IMR-90 (cell line): ENCODE measurements at regions not wholly inside any gene's neighbourhood (a gene's known extent, or its start where the extent isn't known, plus 50 kb on each side); places are given as distances from the start of the nearest gene placed in this dataset.

Experiments used
- BHLHE40 ChIP-seq: fragments of 150-350 bp; IDR thresholded peaks from 2 replicates; pipeline ENCODE4 v1.6.1; 2016; ENCODE audit warnings: mild to moderate bottlenecking, low read depth, low read length
- CEBPB ChIP-seq: IDR thresholded peaks from 2 replicates; pipeline ENCODE4 v1.6.1; 2012; ENCODE audit warnings: low read depth, low read length, improper control_type of control experiment
- CHD1 ChIP-seq: IDR thresholded peaks from 2 replicates; pipeline ENCODE4 v1.6.1; 2012; ENCODE audit warnings: low read depth, low read length, improper control_type of control experiment
- CTCF ChIP-seq: conservative IDR thresholded peaks from 2 replicates; pipeline ENCODE4 v1.5.1; 2012; ENCODE audit warnings: mild to moderate bottlenecking, low read depth, low read length, improper control_type of control experiment
- FOS ChIP-seq: fragments of 150-350 bp; IDR thresholded peaks from 2 replicates; pipeline ENCODE4 v1.6.1; 2016; ENCODE audit warnings: low read depth, low read length
- MAFK ChIP-seq: IDR thresholded peaks from 2 replicates; pipeline ENCODE4 v1.6.1; 2012; ENCODE audit warnings: low read depth, low read length, improper control_type of control experiment
- MAZ ChIP-seq: IDR thresholded peaks from 2 replicates; pipeline ENCODE4 v1.6.1; 2012; ENCODE audit warnings: low read depth, mild to moderate bottlenecking, low read length, improper control_type of control experiment, moderate library complexity, borderline replicate concordance
- MXI1 ChIP-seq: IDR thresholded peaks from 2 replicates; pipeline ENCODE4 v1.6.1; 2012; ENCODE audit warnings: low read depth, mild to moderate bottlenecking, low read length, moderate library complexity, borderline replicate concordance
- NFE2L2 ChIP-seq: fragments of 150-350 bp; IDR thresholded peaks from 2 replicates; pipeline ENCODE4 v1.6.1; 2016; ENCODE audit warnings: low read depth, mild to moderate bottlenecking, low read length
- POLR2A ChIP-seq: IDR thresholded peaks from 2 replicates; pipeline ENCODE4 v1.6.1; 2012; ENCODE audit warnings: mild to moderate bottlenecking, low read depth, low read length
- RAD21 ChIP-seq: IDR thresholded peaks from 2 replicates; pipeline ENCODE4 v1.6.1; 2012; ENCODE audit warnings: low read length, improper control_type of control experiment
- RFX5 ChIP-seq: IDR thresholded peaks from 2 replicates; pipeline ENCODE4 v1.8.0; 2012; ENCODE audit warnings: low read depth, mild to moderate bottlenecking, low read length, moderate library complexity
- USF2 ChIP-seq: fragments of 150-350 bp; IDR thresholded peaks from 2 replicates; pipeline ENCODE4 v1.6.1; 2017; ENCODE audit warnings: mild to moderate bottlenecking, antibody characterized with exemption, low read length, low read depth

GRCh38 chr3:178003756-178004155 is 532.5 kb upstream of the KCNMB2 start:
- TF ChIP-seq POLR2A: no peak
- TF ChIP-seq CTCF: no peak
- no peak for TF ChIP-seq MAZ
- TF ChIP-seq RFX5: no peak
- TF ChIP-seq USF2: no peak
- no peak for TF ChIP-seq RAD21
- peak; percentile 51 for TF ChIP-seq CEBPB
- no peak for TF ChIP-seq FOS
- no peak for TF ChIP-seq CHD1
- no peak for TF ChIP-seq NFE2L2
- TF ChIP-seq MAFK: no peak
- no peak for TF ChIP-seq BHLHE40
- TF ChIP-seq MXI1: no peak
